Heart left ventricle (tissue), 13 donors: ENCODE measurements at regions not wholly inside any gene's neighbourhood (a gene's known extent, or its start where the extent isn't known, plus 50 kb on each side); places are given as distances from the start of the nearest gene placed in this dataset.

Source experiments
- POLR2A ChIP-seq, 2 donors: fragments of 450-650 bp; IDR thresholded peaks; one replicate each; pipeline ENCODE4 v1.6.1; 2017; ENCODE audit warnings: antibody characterized with exemption in 2 of 2, mild to moderate bottlenecking in 2 of 2, moderate library complexity in 2 of 2
- TF ChIP-seq, protein P1 (sequence below), 12 donors: fragments of 200-600 bp; sonication (generic) in 4 of 12; IDR thresholded peaks; one replicate each; pipeline versions ENCODE4 v1.5.0 to v1.8.0; 2018 to 2022; ENCODE audit warnings: antibody characterized with exemption in 12 of 12, mild to moderate bottlenecking in 5 of 12
- donor health status: ischemic (EF 13 %, LVEDD 7.1; RV severe dilation, severe dysfunction).
- donor health status: DM: no; HTN: yes; CAD: no.
- donor health status: DM: no; HTN: no; CAD: no.
- donor health status: ischemic (EF 25% LVEDD 6.9; RV normal size, moderate dysfunction).
- donor health status: ischemic (EF 25% LVEDD 5.7; RV mildly dilated, moderate dysfunction).
- donor health status: ischemic (EF 35%, LVEDD 5.7; RV mildly dilated, moderate dysfunction).
- donor health status: nonischemic (EF 11% LVEDD 7.7; RV severe dilation, severe dysfunction).
- donor health status: DM: yes; HTN: yes; CAD: no.
- donor health status: PGD.
- donor health status: ischemic (EF 29% LVEDD 5.4; RV normal size, mild dysfunction).
- donor health status: nonischemic (EF 23%, LVEDD 6.1; RV moderate dilation, normal function).

GRCh38 chr2:204129591-204130294 is 193.2 kb downstream of the ICOS start:
- TF ChIP-seq, protein P1, sequence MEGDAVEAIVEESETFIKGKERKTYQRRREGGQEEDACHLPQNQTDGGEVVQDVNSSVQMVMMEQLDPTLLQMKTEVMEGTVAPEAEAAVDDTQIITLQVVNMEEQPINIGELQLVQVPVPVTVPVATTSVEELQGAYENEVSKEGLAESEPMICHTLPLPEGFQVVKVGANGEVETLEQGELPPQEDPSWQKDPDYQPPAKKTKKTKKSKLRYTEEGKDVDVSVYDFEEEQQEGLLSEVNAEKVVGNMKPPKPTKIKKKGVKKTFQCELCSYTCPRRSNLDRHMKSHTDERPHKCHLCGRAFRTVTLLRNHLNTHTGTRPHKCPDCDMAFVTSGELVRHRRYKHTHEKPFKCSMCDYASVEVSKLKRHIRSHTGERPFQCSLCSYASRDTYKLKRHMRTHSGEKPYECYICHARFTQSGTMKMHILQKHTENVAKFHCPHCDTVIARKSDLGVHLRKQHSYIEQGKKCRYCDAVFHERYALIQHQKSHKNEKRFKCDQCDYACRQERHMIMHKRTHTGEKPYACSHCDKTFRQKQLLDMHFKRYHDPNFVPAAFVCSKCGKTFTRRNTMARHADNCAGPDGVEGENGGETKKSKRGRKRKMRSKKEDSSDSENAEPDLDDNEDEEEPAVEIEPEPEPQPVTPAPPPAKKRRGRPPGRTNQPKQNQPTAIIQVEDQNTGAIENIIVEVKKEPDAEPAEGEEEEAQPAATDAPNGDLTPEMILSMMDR (IDR thresholded peaks at IDR 0.05) = no peak
- no peak for TF ChIP-seq POLR2A (IDR thresholded peaks at IDR 0.05)
